ENCODE measurements at regions not wholly inside any gene's neighbourhood (a gene's known extent, or its start where the extent isn't known, plus 50 kb on each side); places are given as distances from the start of the nearest gene placed in this dataset.

DNA sequence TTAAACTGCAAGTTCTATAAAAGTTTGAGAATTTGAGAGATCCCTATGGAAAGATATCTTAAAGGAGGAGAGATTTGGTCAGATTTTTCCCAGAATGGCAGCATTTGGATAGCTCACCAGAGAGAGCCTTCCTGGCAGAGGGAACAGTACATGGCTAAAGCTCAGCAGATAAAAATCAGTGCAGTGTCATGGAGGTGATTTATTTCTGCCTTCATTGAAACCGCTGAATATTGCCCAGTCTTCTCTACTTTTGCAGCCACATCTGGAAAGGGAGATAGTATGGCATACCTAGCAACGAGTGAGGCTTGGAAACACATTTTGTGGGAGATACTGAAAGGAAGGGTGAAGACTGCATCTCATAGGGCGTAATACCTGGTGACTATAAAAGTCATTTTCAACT, 155.2 kb downstream of the RFC3 start:
- no peak for DNase-seq (ENCODE audit: low read depth, low spot score)
- no peaks in the 10 kb centered on the region for H3K36me3 ChIP-seq (ENCODE audit: control insufficient read depth in 2 of 2, extremely low read depth in 1 of 2, insufficient read depth in 2 of 2, low read length in 2 of 2)
- dilution Hi-C loops (cut with MboI; ENCODE audit: extremely low pct_ligation_motif_present, low sequenced_read_pairs) = no loop called here
- intact Hi-C loops (cut with micrococcal nuclease) = no loop called here
- FAIRE-seq = no peak
- H3K9me1 ChIP-seq (replicated peaks; ENCODE audit: control insufficient read depth, extremely low read depth, insufficient read depth, low read length) = no peaks in the 10 kb centered on the region
- no peaks in the 10 kb centered on the region for H3K27me3 ChIP-seq (ENCODE audit: control insufficient read depth in 2 of 2, insufficient read depth in 2 of 2, low read length in 2 of 2)
- no peak overlapping the region for H3K27ac ChIP-seq (ENCODE audit: insufficient read depth, low read depth, low read length)
- ChIA-PET POLR2A (no interaction called here), CTCF (no interaction called here)
- H2AFZ ChIP-seq (ENCODE audit: low read depth, low read length) = no peak overlapping the region
- no peaks in the 10 kb centered on the region for H3K9me3 ChIP-seq (replicated peaks; ENCODE audit: control insufficient read depth, insufficient read depth, low read length)
- H3K79me2 ChIP-seq (ENCODE audit: control insufficient read depth, insufficient read depth, low read length) = no peaks in the 10 kb centered on the region
- BruUV-seq (replicated peaks) = no TSS peak
- no peaks in the 10 kb centered on the region for H3K4me1 ChIP-seq (ENCODE audit: control insufficient read depth, extremely low read depth, insufficient read depth, low read length)
- H3K9ac ChIP-seq (replicated peaks; ENCODE audit: extremely low read depth, insufficient read depth, low read length) = no peak overlapping the region
- no peak overlapping the region for H3K4me3 ChIP-seq (replicated peaks in 1 of 3; ENCODE audit: insufficient read depth in 1 of 3, low read depth in 1 of 3, low read length in 3 of 3)
- no peaks in the 10 kb centered on the region for H4K20me1 ChIP-seq (replicated peaks; ENCODE audit: control insufficient read depth, extremely low read depth, insufficient read depth, low read length)
- TF ChIP-seq, protein P1, sequence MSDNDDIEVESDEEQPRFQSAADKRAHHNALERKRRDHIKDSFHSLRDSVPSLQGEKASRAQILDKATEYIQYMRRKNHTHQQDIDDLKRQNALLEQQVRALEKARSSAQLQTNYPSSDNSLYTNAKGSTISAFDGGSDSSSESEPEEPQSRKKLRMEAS (IDR thresholded peaks at IDR 0.05; ENCODE audit: insufficient read depth, insufficient read length) = no peak
- no peak for TF ChIP-seq FOS (IDR thresholded peaks at IDR 0.05; ENCODE audit: borderline replicate concordance, insufficient read depth, low read length)
- TF ChIP-seq POLR2AphosphoS5 (IDR thresholded peaks at IDR 0.05; ENCODE audit: insufficient read depth, low read depth, low read length) = no peak
- TF ChIP-seq MYC (IDR thresholded peaks at IDR 0.05; ENCODE audit: low read depth, low read length) = no peak
- TF ChIP-seq, protein P2, sequence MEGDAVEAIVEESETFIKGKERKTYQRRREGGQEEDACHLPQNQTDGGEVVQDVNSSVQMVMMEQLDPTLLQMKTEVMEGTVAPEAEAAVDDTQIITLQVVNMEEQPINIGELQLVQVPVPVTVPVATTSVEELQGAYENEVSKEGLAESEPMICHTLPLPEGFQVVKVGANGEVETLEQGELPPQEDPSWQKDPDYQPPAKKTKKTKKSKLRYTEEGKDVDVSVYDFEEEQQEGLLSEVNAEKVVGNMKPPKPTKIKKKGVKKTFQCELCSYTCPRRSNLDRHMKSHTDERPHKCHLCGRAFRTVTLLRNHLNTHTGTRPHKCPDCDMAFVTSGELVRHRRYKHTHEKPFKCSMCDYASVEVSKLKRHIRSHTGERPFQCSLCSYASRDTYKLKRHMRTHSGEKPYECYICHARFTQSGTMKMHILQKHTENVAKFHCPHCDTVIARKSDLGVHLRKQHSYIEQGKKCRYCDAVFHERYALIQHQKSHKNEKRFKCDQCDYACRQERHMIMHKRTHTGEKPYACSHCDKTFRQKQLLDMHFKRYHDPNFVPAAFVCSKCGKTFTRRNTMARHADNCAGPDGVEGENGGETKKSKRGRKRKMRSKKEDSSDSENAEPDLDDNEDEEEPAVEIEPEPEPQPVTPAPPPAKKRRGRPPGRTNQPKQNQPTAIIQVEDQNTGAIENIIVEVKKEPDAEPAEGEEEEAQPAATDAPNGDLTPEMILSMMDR (IDR thresholded peaks at IDR 0.05; ENCODE audit: extremely low read depth in 1 of 2, insufficient read depth in 1 of 2, low read depth in 1 of 2, low read length in 2 of 2) = no peak
- TF ChIP-seq GATA2 (IDR thresholded peaks at IDR 0.05; ENCODE audit: insufficient read depth, insufficient read length, low read depth, low read length) = no peak
- no peak for TF ChIP-seq JUN (IDR thresholded peaks at IDR 0.05; ENCODE audit: borderline replicate concordance, insufficient read depth, insufficient read length, low read depth)
- H3K4me2 ChIP-seq (ENCODE audit: insufficient read depth, low read length) = no peak overlapping the region
